ENCODE measurements at regions not wholly inside any gene's neighbourhood (a gene's known extent, or its start where the extent isn't known, plus 50 kb on each side); places are given as distances from the start of the nearest gene placed in this dataset.

- TF ChIP-seq CTCF (IDR thresholded peaks at IDR 0.05; ENCODE audit: control extremely low read depth, extremely low read depth, low read depth, missing control alignments): no peak
- ChIA-PET CTCF (interaction anchor here (0.7 to 1.7 kb wide), 6 partner anchors 12 to 152 kb away, joined by 3 to 5 read pairs (median 3); no protein-coding TSS in a partner anchor), POLR2A (no interaction called here)
- DNase-seq (ENCODE audit: extremely low spot score): no peak
Observed at GRCh38 chr7:106811472-106811871, 53.6 kb upstream of the PIK3CG start.

GRCh38 chr7:106812027-106812643 is 52.9 kb upstream of the PIK3CG start:
- DNase-seq (ENCODE audit: extremely low spot score): no peak
- no peak for TF ChIP-seq CTCF (IDR thresholded peaks at IDR 0.05; ENCODE audit: control extremely low read depth, extremely low read depth, low read depth, missing control alignments)
- ChIA-PET CTCF (interaction anchor here (0.7 to 1.7 kb wide), 8 partner anchors 12 to 152 kb away, joined by 3 to 6 read pairs (median 3); no protein-coding TSS in a partner anchor), POLR2A (no interaction called here)

GRCh38 chr7:106813705-106814305 is 51.3 kb upstream of the PIK3CG start:
- POLR2A ChIA-PET: no interaction called here
- CTCF ChIA-PET: no interaction called here

GRCh38 chr7:106814887-106815286 is 50.2 kb upstream of the PIK3CG start:
- DNase-seq (ENCODE audit: extremely low spot score): no peak
- TF ChIP-seq CTCF (IDR thresholded peaks at IDR 0.05; ENCODE audit: control extremely low read depth, extremely low read depth, low read depth, missing control alignments): no peak
- CTCF ChIA-PET: no interaction called here
- POLR2A ChIA-PET: no interaction called here

More at GRCh38 chr7:106813705-106814305, 51.3 kb upstream of the PIK3CG start:
- DNase-seq (ENCODE audit: extremely low spot score): no peak
- no peak for TF ChIP-seq CTCF (IDR thresholded peaks at IDR 0.05; ENCODE audit: control extremely low read depth, extremely low read depth, low read depth, missing control alignments)

All from GM10248 (cell line).